GM18498 (cell line): ENCODE measurements at regions not wholly inside any gene's neighbourhood (a gene's known extent, or its start where the extent isn't known, plus 50 kb on each side); places are given as distances from the start of the nearest gene placed in this dataset.
"Not testable (repeated sequence)": the region's sequence is repeated elsewhere in the genome, so short reads cannot be mapped to it uniquely, and the experiment has no call there.

Experiments
- ATAC-seq: cut with Tn5 transposase; IDR thresholded peaks from one replicate; pipeline ENCODE4 v1.9.1; 2021; ENCODE audit warnings: mild to moderate bottlenecking, moderate library complexity; ENCODE audit not compliant: unreplicated experiment

DNA sequence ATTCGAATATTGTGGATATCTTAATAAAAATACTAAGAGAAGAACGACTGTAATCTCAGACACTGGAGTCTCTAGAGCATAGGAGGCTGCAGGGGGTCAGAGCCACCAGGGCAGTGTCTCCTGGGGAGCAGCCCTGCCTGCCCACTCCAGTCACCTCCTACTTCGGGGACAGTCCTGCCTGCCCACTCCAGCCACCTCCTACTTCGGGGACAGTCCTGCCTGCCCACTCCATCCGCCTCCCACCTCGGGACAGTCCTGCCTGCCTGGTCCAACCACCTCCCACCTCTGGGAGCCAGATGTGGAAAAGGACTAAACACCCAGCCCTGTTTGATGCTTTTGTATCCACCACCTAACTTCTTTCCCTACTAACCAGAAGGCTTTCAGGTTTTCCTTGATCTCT, 350.1 kb upstream of the SMIM21 start:
- ATAC-seq, result no peak

DNA sequence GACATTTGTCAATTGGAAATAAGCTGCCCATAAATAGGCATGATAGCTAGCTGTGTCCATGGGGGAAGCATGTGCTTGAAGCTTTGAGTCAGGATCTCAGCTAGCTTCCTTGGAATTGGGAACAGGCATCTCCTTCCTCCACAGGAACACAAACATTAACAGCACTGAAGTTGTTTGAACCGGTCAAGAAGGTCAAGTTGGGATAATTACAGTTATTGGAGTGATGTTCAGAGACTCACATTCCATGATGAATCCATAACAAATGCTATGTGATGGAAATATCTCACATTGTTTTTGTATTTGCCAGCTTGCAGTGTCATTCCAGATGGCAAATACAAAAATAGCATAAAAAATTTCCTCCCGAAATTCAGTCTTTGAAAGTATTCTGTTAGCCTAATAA, 347.6 kb upstream of the SMIM21 start:
- ATAC-seq, result no peak

DNA sequence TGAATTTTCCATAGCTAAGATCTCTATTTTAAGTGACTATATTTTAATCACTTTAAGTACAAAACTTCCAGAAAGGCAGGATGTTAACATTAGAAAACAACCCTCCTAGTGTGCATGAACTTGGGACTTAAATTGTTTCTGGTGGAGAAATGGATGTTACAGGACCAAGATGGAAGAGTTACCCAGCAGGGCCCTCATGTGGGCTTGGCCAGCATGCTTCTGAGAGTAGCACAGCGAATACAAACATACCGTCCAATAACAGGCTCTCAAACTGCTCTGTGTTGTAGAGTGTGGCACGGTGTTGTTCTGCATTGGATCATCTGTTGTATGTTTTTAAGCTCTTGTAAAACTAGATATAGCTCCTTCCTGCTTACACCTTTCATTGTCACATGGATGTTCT, 346.1 kb upstream of the SMIM21 start:
- ATAC-seq, result no peak

DNA sequence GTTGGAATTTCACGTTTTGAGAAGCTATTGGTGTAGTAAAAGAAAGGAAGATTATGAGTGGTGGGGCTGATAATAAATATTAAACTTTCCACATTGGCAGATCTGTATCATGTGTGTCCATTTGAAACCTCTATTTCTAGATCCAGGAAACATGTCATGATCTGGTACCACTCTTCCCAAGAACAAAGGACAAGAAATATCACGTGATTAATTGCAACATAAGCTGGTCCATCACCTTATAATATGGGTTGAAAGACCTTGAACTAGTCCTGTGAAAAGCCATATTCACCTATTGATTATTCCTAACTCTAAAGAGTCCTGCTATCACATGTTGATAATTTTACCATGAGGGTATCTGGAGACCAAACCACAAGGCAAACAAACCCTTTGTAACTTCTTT, 335.3 kb upstream of the SMIM21 start:
- no peak for ATAC-seq

DNA sequence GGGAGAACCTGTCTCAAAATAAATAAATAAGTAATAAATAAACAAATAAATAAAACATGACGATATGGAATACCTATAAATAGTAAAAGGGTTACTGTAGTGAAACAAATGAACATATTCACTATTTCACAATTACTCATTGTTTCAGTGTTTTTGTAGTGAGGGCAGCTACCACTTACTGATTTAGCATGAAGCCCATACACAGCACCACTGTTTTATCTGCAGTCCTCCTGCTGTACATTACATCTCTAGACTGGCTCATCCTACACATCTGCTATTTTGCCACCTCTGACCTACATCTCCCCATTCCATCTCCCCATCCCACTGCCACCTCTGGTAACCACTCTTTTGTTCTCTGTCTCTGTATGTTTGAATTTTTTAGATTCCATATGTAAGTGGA, 332.7 kb upstream of the SMIM21 start:
- ATAC-seq, result no peak

DNA sequence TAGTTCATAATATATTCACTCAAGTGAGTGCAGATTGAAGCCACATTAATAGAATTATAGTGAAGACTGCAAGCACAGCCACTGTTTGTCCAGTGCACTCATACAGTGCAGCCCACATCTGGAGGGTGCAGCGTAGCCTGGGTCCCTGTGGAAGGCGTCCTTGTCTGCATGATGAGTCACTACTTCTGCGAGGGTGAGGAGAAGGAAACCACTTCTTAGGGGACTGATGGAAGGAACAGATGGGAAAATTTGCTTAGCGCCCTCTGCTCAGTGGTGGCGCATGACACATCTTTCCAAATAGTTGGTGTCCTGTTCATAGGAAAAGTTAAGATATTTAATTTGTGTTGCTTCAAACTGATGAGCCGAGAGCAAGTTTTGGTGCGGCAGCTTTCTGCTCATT, 330.4 kb upstream of the SMIM21 start:
- ATAC-seq, result no peak

DNA sequence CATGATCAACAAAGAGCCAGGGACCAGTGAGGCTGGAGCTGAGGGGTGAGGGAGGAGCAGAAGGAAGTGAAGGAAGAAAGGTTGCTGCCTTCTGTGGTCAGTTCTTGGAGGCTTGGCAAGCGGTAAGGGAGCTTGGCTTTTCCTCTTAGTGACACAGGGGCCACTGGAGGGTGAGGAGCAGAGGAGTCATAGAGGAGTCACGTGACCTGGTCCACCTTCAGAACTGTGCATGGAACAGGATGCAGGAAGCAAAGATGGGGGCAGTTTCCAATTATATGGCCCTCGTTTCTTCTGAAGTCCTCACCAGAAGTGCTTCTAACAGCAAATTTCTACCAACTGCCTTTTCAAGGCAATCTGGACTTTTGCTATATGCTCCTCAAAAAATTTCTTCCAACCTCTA, 326.9 kb upstream of the SMIM21 start:
- no peak for ATAC-seq

DNA sequence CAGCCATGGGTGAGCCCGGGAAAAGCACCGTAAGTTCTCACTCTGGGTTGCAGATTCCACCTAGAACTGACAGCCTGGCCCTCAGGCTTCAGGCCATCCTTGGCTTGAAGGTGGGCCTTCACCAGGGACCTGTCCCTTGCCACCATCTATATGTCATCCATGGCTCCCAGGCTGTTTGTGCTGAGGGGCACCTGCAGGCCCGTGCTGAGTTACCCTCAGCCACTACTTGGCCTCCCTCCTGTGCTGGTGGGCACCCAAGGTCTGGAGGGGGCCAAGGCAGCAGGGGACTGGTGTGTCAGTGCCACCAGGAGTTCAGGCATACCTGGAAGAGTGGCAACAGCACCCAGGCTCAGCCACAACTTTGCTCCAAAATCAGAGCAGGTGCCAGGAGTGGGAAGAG, 326.2 kb upstream of the SMIM21 start:
- no peak for ATAC-seq

DNA sequence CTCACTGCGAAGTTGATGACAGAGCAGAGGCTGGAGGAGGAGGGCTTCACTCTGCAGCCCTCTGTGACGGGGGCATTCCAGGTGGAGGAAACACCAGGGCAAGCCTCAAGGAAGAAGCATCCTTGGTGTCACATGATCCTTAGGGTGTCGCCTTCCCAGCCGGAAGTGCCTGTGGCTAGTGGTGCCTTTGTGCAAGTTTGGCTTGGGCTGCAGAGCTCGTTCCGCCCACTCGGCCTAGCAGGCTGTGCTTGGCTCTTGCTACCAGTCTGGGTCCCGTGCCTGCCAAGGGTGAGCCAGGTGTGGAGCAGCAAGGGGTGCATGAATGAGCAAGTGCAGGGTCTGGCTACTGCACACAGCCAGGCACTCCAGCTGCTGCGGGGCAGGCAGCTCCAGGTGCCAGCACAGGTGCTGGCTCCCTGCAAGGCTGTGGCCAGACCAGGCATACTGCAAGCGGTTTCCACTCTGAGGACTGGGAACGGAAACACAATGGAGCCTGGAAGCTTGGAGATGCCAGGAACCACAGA, 325.3 kb upstream of the SMIM21 start:
- no peak for ATAC-seq

DNA sequence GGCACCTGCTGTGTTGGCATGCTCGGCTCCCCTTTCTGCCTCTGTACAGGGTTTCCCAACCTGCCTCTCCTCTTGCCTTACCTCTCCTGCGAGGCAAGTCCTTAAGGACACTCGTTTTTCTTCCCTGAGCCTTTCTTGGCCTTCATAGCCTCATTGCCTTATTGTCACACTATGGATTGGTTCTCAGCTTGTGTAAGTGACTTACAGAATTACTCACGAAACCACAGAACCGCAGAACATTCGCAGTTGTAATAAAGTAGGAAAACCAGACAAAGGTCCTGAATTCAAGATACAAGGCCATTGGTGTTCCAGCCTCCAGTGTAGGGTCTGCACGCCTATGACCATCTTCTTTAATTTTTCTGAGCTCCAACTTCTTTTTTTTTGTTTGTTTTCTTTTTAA, 317.6 kb upstream of the SMIM21 start:
- no peak for ATAC-seq

DNA sequence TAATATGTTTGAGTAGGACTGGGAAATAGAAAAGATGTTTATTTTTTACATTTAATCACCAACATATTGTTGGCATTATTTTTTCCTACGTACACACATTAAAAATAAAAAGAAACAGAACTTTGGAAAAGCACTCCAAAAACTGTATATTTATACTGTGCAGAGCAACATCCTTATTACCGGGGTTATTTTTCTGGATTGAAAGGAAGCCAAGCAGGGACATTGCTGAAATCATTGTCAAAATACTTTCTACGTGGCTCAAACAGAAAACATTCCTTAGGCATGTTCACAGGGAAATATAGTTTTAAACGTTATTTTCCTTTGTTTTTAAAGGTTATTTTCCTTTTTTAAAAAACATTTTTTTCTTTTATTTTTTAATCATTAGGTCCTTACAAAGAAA, 315.0 kb upstream of the SMIM21 start:
- no peak for ATAC-seq

DNA sequence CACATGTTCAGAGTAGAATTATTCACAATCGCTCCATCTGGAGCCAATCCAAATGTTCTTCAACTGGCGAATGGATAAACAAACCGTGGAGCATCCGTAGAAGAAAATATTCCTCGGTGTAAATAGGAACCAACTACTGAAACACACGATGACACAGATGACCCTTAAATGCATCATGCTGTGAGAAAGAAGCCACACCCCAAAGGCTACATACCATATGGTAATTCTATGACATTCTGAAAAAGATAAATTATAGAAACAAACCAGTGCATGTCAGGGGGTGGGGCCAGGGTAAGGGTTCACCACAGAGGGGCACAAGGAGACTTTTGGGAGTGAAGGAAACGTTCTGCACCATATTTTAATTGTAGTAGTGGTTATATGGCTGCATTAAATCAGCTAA, 312.2 kb upstream of the SMIM21 start:
- no peak for ATAC-seq

DNA sequence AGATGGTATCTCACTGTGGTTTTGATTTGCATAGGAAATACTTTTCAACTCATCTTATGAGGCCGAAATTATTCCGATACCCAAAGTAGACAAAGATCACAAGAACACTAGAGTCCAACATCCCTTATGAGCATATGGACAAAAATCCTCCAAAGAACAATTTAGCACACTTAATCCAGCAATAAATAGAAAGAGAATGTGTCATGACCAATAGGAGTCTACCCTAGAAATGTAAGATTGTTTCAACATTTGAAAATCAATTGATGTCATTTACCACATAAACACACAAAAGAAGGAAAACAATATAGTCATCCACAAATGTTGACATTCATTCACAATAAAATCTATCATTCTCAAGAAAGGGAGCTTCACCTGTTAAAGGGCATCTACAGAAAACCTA, 307.8 kb upstream of the SMIM21 start:
- no peak for ATAC-seq

DNA sequence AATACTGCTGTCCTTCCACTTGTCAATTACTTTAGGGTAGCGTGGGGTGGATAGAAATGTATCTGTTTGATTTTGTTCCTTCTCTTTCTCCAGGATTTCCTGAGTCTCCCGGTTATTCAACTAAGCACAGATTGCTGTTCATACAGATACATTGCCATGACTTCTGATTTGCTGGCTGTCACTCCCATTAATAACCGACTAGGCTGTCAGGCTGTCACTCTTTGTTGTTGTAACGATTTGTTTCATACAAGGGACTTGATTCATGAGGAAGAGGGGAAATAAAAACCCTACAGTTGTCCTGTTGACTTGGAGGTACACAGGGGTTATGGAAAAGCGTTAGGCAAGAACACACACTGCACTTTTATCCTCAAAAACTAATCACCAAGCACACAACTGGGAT, 302.7 kb upstream of the SMIM21 start:
- ATAC-seq, result no peak

DNA sequence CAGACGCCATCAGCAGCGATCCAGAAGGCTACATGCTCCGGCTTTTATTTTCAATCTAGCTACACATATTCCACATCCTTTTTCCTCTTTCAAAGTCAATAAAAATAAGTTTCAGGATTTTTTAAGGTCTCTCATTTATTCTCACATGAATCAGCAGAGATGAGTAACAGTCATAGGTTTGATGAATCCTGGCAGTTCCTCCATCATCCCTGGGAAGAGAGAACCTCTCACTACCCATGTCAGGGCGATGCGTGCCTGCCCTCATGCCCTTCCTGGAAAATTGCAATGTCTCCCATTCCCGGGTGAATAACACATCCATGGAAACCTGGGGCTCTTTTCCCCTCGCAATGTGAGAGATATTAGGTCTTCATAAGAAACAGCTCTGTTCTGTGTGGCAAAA, 301.1 kb upstream of the SMIM21 start:
- ATAC-seq, result no peak

DNA sequence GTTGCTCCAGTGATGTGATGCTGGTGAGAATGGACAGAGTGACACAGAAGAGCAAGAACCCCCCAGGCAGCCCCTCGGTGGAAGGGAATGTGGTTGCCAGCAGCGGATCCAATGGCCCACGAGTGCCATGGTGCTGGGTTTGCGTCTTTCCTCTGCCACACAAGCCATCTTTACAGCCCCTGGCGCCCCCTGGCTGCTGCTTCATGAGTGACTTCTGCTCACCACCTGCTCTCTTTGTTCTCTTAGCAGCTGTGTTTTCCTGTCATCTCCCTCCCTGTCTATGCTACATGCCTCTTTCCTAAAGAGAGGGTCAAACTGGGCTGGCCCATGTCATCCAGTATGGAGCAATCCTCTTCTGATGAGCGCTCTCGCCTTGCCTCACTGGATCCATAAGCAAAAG, 300.0 kb upstream of the SMIM21 start:
- ATAC-seq, result peak; percentile 54

DNA sequence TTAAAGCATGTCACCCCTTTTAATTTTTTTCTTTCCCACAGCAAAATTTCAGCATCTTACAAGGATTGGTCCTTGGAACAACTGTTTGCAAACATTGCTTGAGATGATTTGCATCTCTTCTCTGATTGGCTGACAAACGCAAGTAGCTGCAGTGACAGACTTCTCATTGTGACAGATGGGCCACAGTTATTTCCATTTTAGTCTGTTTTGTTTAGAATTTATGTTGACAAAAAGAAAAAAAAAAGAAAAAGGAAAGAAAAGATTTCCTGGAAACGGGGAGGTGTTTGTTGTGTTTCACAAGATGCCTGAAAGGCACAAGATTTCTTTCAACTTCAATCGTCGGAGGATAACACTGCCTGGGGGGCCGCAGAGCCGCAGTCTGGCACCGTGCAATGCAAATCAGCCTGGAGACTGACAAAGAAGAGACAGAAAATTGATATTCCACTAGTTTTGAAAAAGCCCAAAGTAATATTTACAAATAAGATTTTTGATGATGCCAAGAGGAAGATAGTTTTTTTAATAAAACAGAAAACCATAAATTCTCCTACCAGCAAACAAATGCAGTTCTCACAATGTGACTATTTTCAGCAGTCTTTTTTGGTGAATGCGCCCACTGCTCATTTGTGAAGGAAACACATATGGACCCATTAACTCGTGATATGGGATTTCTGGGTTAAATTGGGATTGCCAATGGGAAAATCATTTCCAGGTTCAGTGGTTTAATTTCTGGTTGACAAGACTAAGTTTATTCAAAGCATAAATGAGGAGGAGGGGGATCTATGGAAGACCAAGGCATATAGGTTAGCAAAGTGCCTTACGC, 296.2 kb upstream of the SMIM21 start:
- ATAC-seq, result no peak

DNA sequence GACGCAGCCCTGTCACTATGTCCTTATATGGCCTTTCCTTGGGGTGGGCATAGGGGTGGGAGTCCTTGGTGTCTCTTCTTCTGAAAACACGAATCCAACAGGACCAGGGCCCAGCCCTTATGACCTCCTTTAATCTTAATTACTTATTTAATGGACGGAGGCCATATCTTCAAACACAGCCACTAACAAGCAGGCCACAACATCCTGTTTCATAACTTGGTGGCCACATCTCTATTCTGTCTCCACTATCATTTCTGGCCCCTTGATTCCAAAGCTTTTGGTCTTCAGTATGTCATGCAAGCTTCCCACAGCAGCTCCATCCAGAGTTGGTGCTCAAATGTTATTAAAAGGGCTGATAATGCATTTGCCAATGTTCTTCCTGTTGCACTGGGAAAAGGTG, 287.3 kb upstream of the SMIM21 start:
- ATAC-seq, result no peak

DNA sequence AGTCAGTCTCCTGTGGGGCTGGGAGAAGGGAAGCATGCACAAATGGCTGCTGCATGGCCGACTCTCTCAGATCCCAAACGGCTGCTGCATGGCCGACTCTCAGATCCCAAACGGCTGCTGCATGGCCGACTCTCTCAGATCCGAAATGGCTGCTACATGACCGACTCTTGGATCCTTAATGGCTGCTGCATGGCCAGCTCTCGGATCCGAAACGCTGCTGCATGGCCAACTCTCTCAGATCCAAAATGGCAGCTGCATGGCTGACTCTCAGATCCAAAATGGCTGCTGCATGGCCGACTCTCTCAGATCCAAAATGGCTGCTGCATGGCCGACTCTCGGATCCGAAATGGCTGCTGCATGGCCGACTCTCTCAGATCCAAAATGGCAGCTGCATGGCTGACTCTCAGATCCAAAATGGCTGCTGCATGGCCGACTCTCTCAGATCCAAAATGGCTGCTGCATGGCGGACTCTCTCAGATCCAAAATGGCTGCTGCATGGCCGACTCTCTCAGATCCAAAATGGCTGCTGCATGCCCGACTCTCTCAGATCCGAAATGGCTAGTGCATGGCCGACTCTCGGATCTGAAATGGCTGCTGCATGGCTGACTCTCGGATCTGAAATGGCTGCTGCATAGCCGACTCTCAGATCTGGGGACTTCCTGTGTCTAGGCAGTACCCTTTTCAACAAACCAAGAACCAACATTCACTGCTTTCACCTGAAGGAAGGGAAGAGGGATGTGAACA, 284.8 kb upstream of the SMIM21 start:
- not testable (repeated sequence) for ATAC-seq

DNA sequence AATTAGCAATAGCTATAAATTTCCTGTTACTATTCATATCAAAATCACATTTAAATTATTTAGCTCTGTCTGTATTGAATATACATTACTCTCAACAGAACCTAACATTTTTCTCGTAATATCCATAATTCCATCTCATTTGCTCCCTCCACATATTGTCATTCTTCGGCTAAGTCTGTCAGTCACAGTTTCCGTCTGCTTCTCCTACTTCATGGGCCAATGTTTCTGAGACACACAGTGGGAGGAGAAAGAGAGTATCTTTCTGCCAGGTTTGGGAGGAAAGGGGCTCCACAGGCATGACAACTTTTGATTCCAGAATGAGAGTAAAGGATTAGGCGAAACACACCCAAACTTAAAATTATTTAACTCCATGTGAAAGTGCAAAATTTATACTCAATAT, 273.1 kb upstream of the SMIM21 start:
- ATAC-seq, result no peak

DNA sequence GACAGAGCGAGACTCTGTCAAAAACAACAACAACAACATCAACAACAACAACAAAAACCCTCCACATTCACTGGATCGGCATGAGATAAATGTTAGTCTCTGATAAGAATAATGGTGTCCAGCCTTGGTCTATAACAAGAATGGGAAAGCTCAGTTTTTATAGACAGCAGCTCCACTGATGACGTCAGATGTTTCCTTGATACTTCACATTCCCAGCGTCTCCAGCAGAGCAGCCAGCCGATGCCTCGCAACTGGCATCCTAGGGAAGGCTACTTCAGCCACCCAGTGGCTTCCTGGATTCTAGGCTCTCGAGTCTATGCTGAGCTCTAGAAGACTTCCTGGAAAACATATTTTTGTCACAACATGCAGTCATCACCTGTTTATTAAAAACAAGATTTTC, 271.4 kb upstream of the SMIM21 start:
- no peak for ATAC-seq

DNA sequence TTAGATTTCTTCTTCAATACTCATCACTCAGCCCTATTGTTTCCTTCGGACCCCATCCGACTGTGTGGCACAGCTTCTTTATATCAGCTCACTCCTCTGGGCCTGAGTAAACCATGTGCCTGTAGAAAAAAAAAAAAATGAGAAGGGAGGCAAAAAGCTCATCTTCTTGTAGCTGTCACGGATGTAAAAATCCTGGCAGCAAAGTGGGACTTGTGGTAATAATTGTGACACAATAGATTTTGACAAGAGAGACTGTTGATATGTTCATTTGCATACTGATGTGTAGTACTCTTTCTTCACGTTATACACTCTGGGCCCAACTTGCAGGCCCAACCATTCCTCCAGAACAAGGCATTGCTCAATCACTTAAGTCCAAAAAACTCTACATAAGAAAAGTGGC, 270.0 kb upstream of the SMIM21 start:
- no peak for ATAC-seq
